Adrenal gland (tissue), 9 donors: ENCODE measurements at regions not wholly inside any gene's neighbourhood (a gene's known extent, or its start where the extent isn't known, plus 50 kb on each side); places are given as distances from the start of the nearest gene placed in this dataset.
"Not testable (repeated sequence)": the region's sequence is repeated elsewhere in the genome, so short reads cannot be mapped to it uniquely, and the experiment has no call there.

ENCODE experiments used
- DNase-seq, 7 donors: peaks; one replicate each; pipeline ENCODE4 v3.0.0-alpha.2; 2019 to 2020
- H3K27ac ChIP-seq, 5 donors: fragments of 200-600 bp; sonication (generic) in 4 of 5; 1 replicate in 3 of 5; 2 replicates in 2 of 5; pipeline versions ENCODE4 v1.5.1 to v1.8.0; 2016 to 2020; ENCODE audit warnings: mild to moderate bottlenecking in 1 of 5
- H3K27me3 ChIP-seq: fragments of 200-600 bp; 2 replicates; pipeline ENCODE4 v1.8.0; 2021
- H3K36me3 ChIP-seq, 2 donors: fragments of 200-600 bp; replicated peaks in 1 of 2; 1 replicate in 1 of 2; 2 replicates in 1 of 2; pipeline versions ENCODE4 v1.5.1 to v1.8.0; 2018 to 2022
- H3K4me1 ChIP-seq, 2 donors: fragments of 200-600 bp; replicated peaks in 1 of 2; 1 replicate in 1 of 2; 2 replicates in 1 of 2; pipeline versions ENCODE4 v1.5.1 to v1.8.0; 2018 to 2021
- H3K4me3 ChIP-seq, 4 donors: fragments of 200-600 bp; sonication (generic) in 3 of 4; one replicate each; pipeline ENCODE4 v1.5.1; 2016 to 2018
- H3K9me3 ChIP-seq, 3 donors: fragments of 200-600 bp; sonication (generic) in 1 of 3; replicated peaks in 1 of 3; 1 replicate in 2 of 3; 2 replicates in 1 of 3; pipeline versions ENCODE4 v1.5.1 to v1.8.0; 2016 to 2021
- CTCF ChIP-seq, 6 experiments: fragments of 450-650 bp in 4 of 6; fragments of 200-600 bp in 2 of 6; sonication (generic) in 1 of 6; IDR thresholded peaks; 1 replicate in 5 of 6; 2 replicates in 1 of 6; pipeline versions ENCODE4 v1.5.1 to v1.8.0; 2016 to 2021; ENCODE audit warnings: antibody characterized with exemption in 6 of 6, mild to moderate bottlenecking in 2 of 6, moderate library complexity in 1 of 6
- POLR2A ChIP-seq, 2 donors: fragments of 450-650 bp; IDR thresholded peaks; one replicate each; pipeline ENCODE4 v1.6.1; 2017; ENCODE audit warnings: antibody characterized with exemption in 2 of 2, mild to moderate bottlenecking in 2 of 2, moderate library complexity in 1 of 2
- WGBS, 4 donors: extraction: QIAGEN DNeasy Blood & Tissue Kit in 2 of 4; methylation state at CpG; one replicate each; pipeline versions ENCODE4 v1.1.5 to v1.1.7; 2013 to 2017; 5-methylcytosine and 5-hydroxymethylcytosine counted together
- intact Hi-C, 2 donors: fragments of 100-400 bp; cut with DNase I; formaldehyde crosslinking; loops; one replicate each; pipeline versions ENCODE4 v1.14.1 to v1.15.0; 2022 to 2023
- donor health status: healthy with polysubstance abuse.
- donor health status: Bipolar disorder and iron deficiency.
- donor health status: DM: yes; HTN: yes; CAD: no.
- donor health status: DM: no; HTN: no; CAD: no.
- donor health status: DM: no; HTN: no; CAD: no.

GRCh38 chr13:97766749-97767148 is 186.7 kb upstream of the IPO5 start:
- Histone ChIP-seq H3K27ac (no peak overlapping the region), H3K27me3 (no peaks in the 10 kb centered on the region), H3K36me3 (no peaks in the 10 kb centered on the region), H3K9me3 (no peaks in the 10 kb centered on the region), H3K4me1 (no peaks in the 10 kb centered on the region), H3K4me3 (no peak overlapping the region)
- no peak for DNase-seq
- WGBS, 4 donors: 44 to 59% (median 47%) methylated on average over 1 of the region's 1 CpG
- intact Hi-C loops: no loop called here
- TF ChIP-seq POLR2A (IDR thresholded peaks at IDR 0.05) (no peak), CTCF (IDR thresholded peaks at IDR 0.05) (no peak)

- Histone ChIP-seq H3K27ac (no peak overlapping the region), H3K9me3 (no peaks in the 10 kb centered on the region), H3K4me1 (no peaks in the 10 kb centered on the region), H3K27me3 (no peaks in the 10 kb centered on the region), H3K36me3 (no peaks in the 10 kb centered on the region), H3K4me3 (no peak overlapping the region)
- WGBS, 4 donors: 56 to 71% (median 66%) methylated on average over 3 of the region's 3 CpGs
- no peak for DNase-seq
- TF ChIP-seq CTCF (IDR thresholded peaks at IDR 0.05) (no peak), POLR2A (IDR thresholded peaks at IDR 0.05) (no peak)
- intact Hi-C loops: no loop called here
These were observed 185.3 kb upstream of the IPO5 start for GRCh38 chr13:97768134-97768533.

- not testable (repeated sequence) for DNase-seq
These were observed 183.2 kb upstream of the IPO5 start for GRCh38 chr13:97770231-97770630.

GRCh38 chr13:97772466-97772865 is 181.0 kb upstream of the IPO5 start:
- H3K9me3 ChIP-seq, H3K4me1 ChIP-seq, H3K4me3 ChIP-seq, H3K27ac ChIP-seq, H3K27me3 ChIP-seq, intact Hi-C loops, H3K36me3 ChIP-seq, DNase-seq: not testable (repeated sequence)

More at GRCh38 chr13:97770231-97770630, 183.2 kb upstream of the IPO5 start:
- H3K27ac ChIP-seq, H3K4me1 ChIP-seq, H3K4me3 ChIP-seq, H3K27me3 ChIP-seq, intact Hi-C loops, H3K9me3 ChIP-seq, H3K36me3 ChIP-seq: not testable (repeated sequence)
- 87 to 97% (median 91%) methylated on average over 2 to 5 of the region's 5 CpGs for WGBS, 4 donors

GRCh38 chr13:97774391-97775100 is 178.9 kb upstream of the IPO5 start:
- WGBS, 4 donors: 80 to 91% (median 82%) methylated on average over 32 to 34 of the region's 34 CpGs
- DNase-seq, H3K27me3 ChIP-seq, intact Hi-C loops, H3K4me1 ChIP-seq, H3K4me3 ChIP-seq, H3K36me3 ChIP-seq, H3K27ac ChIP-seq, H3K9me3 ChIP-seq: not testable (repeated sequence)

GRCh38 chr13:97780486-97780885 is 173.0 kb upstream of the IPO5 start:
- no peak for TF ChIP-seq CTCF (IDR thresholded peaks at IDR 0.05)
- TF ChIP-seq POLR2A (IDR thresholded peaks at IDR 0.05): no peak
- intact Hi-C loops: no loop called here
- Histone ChIP-seq H3K4me1 (no peaks in the 10 kb centered on the region), H3K4me3 (no peak overlapping the region), H3K27ac (no peak overlapping the region), H3K9me3 (no peaks in the 10 kb centered on the region), H3K27me3 (no peaks in the 10 kb centered on the region), H3K36me3 (no peaks in the 10 kb centered on the region)
- WGBS, 4 donors: 59 to 70% (median 65%) methylated on average over 5 of the region's 5 CpGs
- DNase-seq: no peak
